Liver (tissue), 8 donors: ENCODE measurements at regions not wholly inside any gene's neighbourhood (a gene's known extent, or its start where the extent isn't known, plus 50 kb on each side); places are given as distances from the start of the nearest gene placed in this dataset.
"Not testable (repeated sequence)": the region's sequence is repeated elsewhere in the genome, so short reads cannot be mapped to it uniquely, and the experiment has no call there.

Experiments
- DNase-seq: peaks from one replicate; pipeline ENCODE4 v3.0.0-alpha.2; 2017; ENCODE audit warnings: low spot score
- H3K27ac ChIP-seq, 2 donors: one replicate each; pipeline ENCODE4 v1.7.0; 2013; ENCODE audit warnings: inconsistent platforms in 2 of 2, low read length in 2 of 2, control low read depth in 1 of 2, low read depth in 1 of 2, mild to moderate bottlenecking in 1 of 2
- H3K27me3 ChIP-seq, 4 donors: one replicate each; pipeline versions ENCODE4 v1.6.1 to v1.7.0; 2013; ENCODE audit warnings: low read length in 3 of 4, inconsistent platforms in 1 of 4, mild to moderate bottlenecking in 1 of 4, moderate library complexity in 1 of 4; ENCODE audit not compliant: control insufficient read depth in 4 of 4, insufficient read depth in 4 of 4
- H3K36me3 ChIP-seq, 4 donors: one replicate each; pipeline versions ENCODE4 v1.6.1 to v1.7.0; 2013; ENCODE audit warnings: low read length in 3 of 4, mild to moderate bottlenecking in 3 of 4, low read depth in 1 of 4, moderate library complexity in 1 of 4; ENCODE audit not compliant: control insufficient read depth in 4 of 4, insufficient read depth in 3 of 4
- H3K4me1 ChIP-seq, 4 donors: one replicate each; pipeline versions ENCODE4 v1.6.1 to v1.7.0; 2013; ENCODE audit warnings: low read length in 3 of 4, mild to moderate bottlenecking in 3 of 4, moderate library complexity in 1 of 4; ENCODE audit not compliant: control insufficient read depth in 4 of 4, insufficient read depth in 4 of 4
- H3K4me3 ChIP-seq, 3 donors: one replicate each; pipeline versions ENCODE4 v1.6.1 to v1.7.0; 2013; ENCODE audit warnings: low read length in 3 of 3, control low read depth in 1 of 3, low read depth in 1 of 3, mild to moderate bottlenecking in 1 of 3
- H3K9ac ChIP-seq, 2 donors: one replicate each; pipeline ENCODE4 v1.7.0; 2013; ENCODE audit warnings: low read length in 2 of 2, mild to moderate bottlenecking in 2 of 2, moderate library complexity in 2 of 2, control low read depth in 1 of 2, low read depth in 1 of 2
- H3K9me3 ChIP-seq, 4 donors: one replicate each; pipeline versions ENCODE4 v1.6.1 to v1.7.0; 2013; ENCODE audit warnings: low read length in 3 of 4; ENCODE audit not compliant: control insufficient read depth in 4 of 4
- ATF3 ChIP-seq: IDR thresholded peaks from 2 replicates; pipeline ENCODE4 v1.6.1; 2016; ENCODE audit warnings: antibody characterized with exemption
- CTCF ChIP-seq: fragments of 150-350 bp; IDR thresholded peaks from 2 replicates; pipeline ENCODE4 v1.5.1; 2017; ENCODE audit warnings: improper control_type of control experiment, low read depth, low read length; ENCODE audit not compliant: missing input control
- EGR1 ChIP-seq, 2 donors: IDR thresholded peaks; 2 replicates each; pipeline ENCODE4 v1.6.1; 2016 to 2018; ENCODE audit warnings: antibody characterized with exemption in 2 of 2, low read depth in 2 of 2
- FOXA1 ChIP-seq: IDR thresholded peaks from 2 replicates; pipeline ENCODE4 v1.6.1; 2016; ENCODE audit warnings: antibody characterized with exemption
- FOXA2 ChIP-seq: IDR thresholded peaks from 2 replicates; pipeline ENCODE4 v1.6.1; 2016; ENCODE audit warnings: antibody characterized with exemption
- GABPA ChIP-seq, 2 donors: IDR thresholded peaks in 1 of 2; conservative IDR thresholded peaks in 1 of 2; 2 replicates each; pipeline ENCODE4 v1.6.1; 2016; ENCODE audit warnings: antibody characterized with exemption in 2 of 2, mild to moderate bottlenecking in 1 of 2, moderate library complexity in 1 of 2
- HNF4A ChIP-seq, 2 donors: conservative IDR thresholded peaks; 2 replicates each; pipeline ENCODE4 v1.6.1; 2016; ENCODE audit warnings: antibody characterized with exemption in 2 of 2, mild to moderate bottlenecking in 2 of 2
- HNF4G ChIP-seq: IDR thresholded peaks from 2 replicates; pipeline ENCODE4 v1.6.1; 2016; ENCODE audit warnings: antibody characterized with exemption
- JUND ChIP-seq, 2 donors: IDR thresholded peaks; 2 replicates each; pipeline ENCODE4 v1.6.1; 2016; ENCODE audit warnings: antibody characterized with exemption in 2 of 2
- MAX ChIP-seq: IDR thresholded peaks from 2 replicates; pipeline ENCODE4 v1.6.1; 2016; ENCODE audit warnings: antibody characterized with exemption
- NR2F2 ChIP-seq: IDR thresholded peaks from 2 replicates; pipeline ENCODE4 v1.6.1; 2016; ENCODE audit warnings: antibody characterized with exemption
- REST ChIP-seq: IDR thresholded peaks from 2 replicates; pipeline ENCODE4 v1.6.1; 2016; ENCODE audit warnings: antibody characterized with exemption, mild to moderate bottlenecking
- RXRA ChIP-seq, 2 donors: IDR thresholded peaks; 2 replicates each; pipeline ENCODE4 v1.6.1; 2017 to 2018; ENCODE audit warnings: antibody characterized with exemption in 2 of 2, mild to moderate bottlenecking in 1 of 2
- SP1 ChIP-seq: IDR thresholded peaks from 2 replicates; pipeline ENCODE4 v1.6.1; 2018; ENCODE audit warnings: antibody characterized with exemption, mild to moderate bottlenecking
- TAF1 ChIP-seq: conservative IDR thresholded peaks from 2 replicates; pipeline ENCODE4 v1.6.1; 2016; ENCODE audit warnings: antibody characterized with exemption, mild to moderate bottlenecking
- YY1 ChIP-seq: IDR thresholded peaks from 2 replicates; pipeline ENCODE4 v1.6.1; 2016; ENCODE audit warnings: antibody characterized with exemption, mild to moderate bottlenecking
- ZBTB33 ChIP-seq: IDR thresholded peaks from 2 replicates; pipeline ENCODE4 v1.6.1; 2016; ENCODE audit warnings: antibody characterized with exemption
- WGBS: extraction: QIAGEN DNeasy Blood & Tissue Kit; methylation state at CpG from one replicate; pipeline ENCODE4 v1.1.7; 2013; 5-methylcytosine and 5-hydroxymethylcytosine counted together
- donor health status: healthy.
- donor health status: healthy.
- donor health status: healthy.
- donor health status: healthy.
- donor health status: healthy.

- Histone ChIP-seq H3K27ac (no peak overlapping the region), H3K4me3 (no peak overlapping the region), H3K27me3 (no peaks in the 10 kb centered on the region), H3K4me1 (no peaks in the 10 kb centered on the region), H3K9me3 (no peaks in the 10 kb centered on the region), H3K9ac (no peak overlapping the region), H3K36me3 (no peaks in the 10 kb centered on the region)
- TF ChIP-seq HNF4G (no peak), FOXA2 (no peak)
- WGBS: 78% methylated on average over 12 of the region's 12 CpGs
- no peak for DNase-seq
Measured at GRCh38 chr2:241984271-241984655, 114.7 kb downstream of the RTP5 start.

- no peak for TF ChIP-seq NR2F2
- Histone ChIP-seq H3K36me3 (no peaks in the 10 kb centered on the region), H3K27ac (no peak overlapping the region), H3K9ac (no peak overlapping the region), H3K27me3 (no peaks in the 10 kb centered on the region), H3K9me3 (peaks cover 0 to 1% (median 0%) of the 10 kb centered on the region in 4 donors), H3K4me1 (no peaks in the 10 kb centered on the region), H3K4me3 (no peak overlapping the region)
- DNase-seq: no peak
- 75% methylated on average over 6 of the region's 6 CpGs for WGBS
Measured at GRCh38 chr2:241984658-241985057, 115.1 kb downstream of the RTP5 start.

- not testable (repeated sequence) for H3K4me1 ChIP-seq, H3K27me3 ChIP-seq, H3K27ac ChIP-seq, H3K9ac ChIP-seq, H3K9me3 ChIP-seq, H3K4me3 ChIP-seq, DNase-seq, H3K36me3 ChIP-seq
- WGBS: 75% methylated on average over 46 of the region's 46 CpGs
Measured at GRCh38 chr2:241985161-241985985, 115.8 kb downstream of the RTP5 start.

- WGBS: 64% methylated on average over 5 of the region's 5 CpGs
- Histone ChIP-seq H3K9ac (no peak overlapping the region), H3K36me3 (no peaks in the 10 kb centered on the region), H3K27me3 (no peaks in the 10 kb centered on the region), H3K27ac (no peak overlapping the region), H3K9me3 (peaks cover 0 to 1% (median 0%) of the 10 kb centered on the region in 4 donors), H3K4me3 (no peak overlapping the region), H3K4me1 (no peaks in the 10 kb centered on the region)
- no peak for DNase-seq
- TF ChIP-seq RXRA (IDR thresholded peaks at IDR 0.05) (no peak), GABPA (IDR thresholded peaks at IDR 0.05 in 1 of 2, conservative IDR thresholded peaks at IDR 0.05 in 1 of 2) (no peak), HNF4A (conservative IDR thresholded peaks at IDR 0.05) (no peak), CTCF (no peak), MAX (no peak), FOXA1 (no peak), ATF3 (no peak), YY1 (no peak), TAF1 (no peak), JUND (IDR thresholded peaks at IDR 0.05) (no peak), REST (no peak), ZBTB33 (no peak), EGR1 (IDR thresholded peaks at IDR 0.05; ENCODE audit: low read depth in 2 of 2) (no peak), SP1 (no peak)
Measured at GRCh38 chr2:241985986-241986329, 116.4 kb downstream of the RTP5 start.
